ENCODE measurements at regions not wholly inside any gene's neighbourhood (a gene's known extent, or its start where the extent isn't known, plus 50 kb on each side); places are given as distances from the start of the nearest gene placed in this dataset.
"Not testable (repeated sequence)": the region's sequence is repeated elsewhere in the genome, so short reads cannot be mapped to it uniquely, and the experiment has no call there.

DNA sequence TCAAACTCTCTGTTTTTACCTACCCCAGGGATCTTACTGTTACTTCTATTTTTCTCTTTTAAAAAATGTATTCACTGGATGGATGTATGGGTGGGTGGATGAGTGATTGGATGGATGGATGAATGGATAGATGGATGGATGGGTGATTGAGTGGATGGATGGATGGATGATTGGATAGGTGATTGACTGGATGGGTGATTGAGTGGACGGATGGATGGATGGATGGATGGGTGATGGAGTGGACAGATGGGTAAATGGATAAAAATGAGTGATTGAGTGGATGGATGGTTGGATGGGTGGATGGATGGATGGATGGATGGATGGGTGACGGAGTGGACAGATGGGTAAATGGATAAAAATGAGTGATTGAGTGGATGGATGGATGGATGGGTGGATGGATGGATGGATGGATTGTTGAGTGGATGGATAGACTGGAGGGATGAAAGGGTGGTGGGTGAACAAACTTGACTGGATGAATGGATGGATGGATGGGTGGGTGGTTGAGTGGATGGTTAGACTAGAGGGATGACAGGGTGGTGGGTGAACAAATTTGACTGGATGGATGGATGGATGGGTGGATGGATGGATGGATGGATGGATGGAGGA lies 118.0 kb upstream of the ZBTB40 start:
- DNase-seq (ENCODE audit: low spot score in 2 of 2) (no peak), ATAC-seq (ENCODE audit: low read depth) (no peak)
- Mint-ChIP-seq H3K27me3 (peaks cover 12% of the 10 kb centered on the region), H3K4me3 (no peak overlapping the region), H3K27ac (no peak overlapping the region), H3K36me3 (no peaks in the 10 kb centered on the region), H3K4me1 (peaks cover 3% of the 10 kb centered on the region), H3K9me3 (peaks cover 3% of the 10 kb centered on the region)

DNA sequence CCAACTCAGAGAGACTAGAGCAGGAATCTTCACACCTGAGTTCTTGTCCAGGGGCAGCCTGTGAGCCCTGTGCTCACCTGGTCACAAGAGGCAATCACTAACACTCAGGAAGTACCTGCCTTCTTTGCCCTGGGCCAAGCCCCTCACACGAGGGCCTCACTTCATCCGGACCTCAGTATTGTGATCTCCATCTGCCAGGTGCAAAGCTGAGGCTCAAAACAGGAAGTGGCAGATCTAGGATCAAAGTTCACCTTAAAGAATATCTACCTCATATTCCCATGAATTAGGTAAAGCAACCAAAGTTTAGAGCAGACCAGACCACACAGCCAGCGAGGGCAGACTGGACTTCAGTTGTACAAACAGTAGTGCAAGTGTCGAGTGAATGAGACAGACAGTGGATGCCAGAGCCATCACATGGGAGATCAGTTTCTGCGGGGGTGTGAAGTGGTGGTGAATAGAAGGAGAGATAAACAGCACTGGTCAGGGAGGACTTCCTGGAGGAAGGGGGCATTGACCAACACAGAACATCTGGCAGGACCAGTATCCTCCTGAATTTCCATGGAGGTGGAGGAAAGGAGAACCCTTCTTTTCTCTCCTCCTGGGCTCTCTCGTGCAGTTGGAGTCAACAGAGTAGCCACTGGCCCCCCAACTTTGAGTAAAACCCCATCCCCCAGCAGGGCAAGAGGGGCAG lies 116.6 kb upstream of the ZBTB40 start:
- Mint-ChIP-seq H3K27ac (no peak overlapping the region), H3K4me1 (peaks cover 3% of the 10 kb centered on the region), H3K27me3 (peaks cover 13% of the 10 kb centered on the region), H3K4me3 (no peak overlapping the region), H3K9me3 (peaks cover 3% of the 10 kb centered on the region), H3K36me3 (no peaks in the 10 kb centered on the region)
- ATAC-seq (ENCODE audit: low read depth) (no peak), DNase-seq (ENCODE audit: low spot score in 2 of 2) (no peak)

DNA sequence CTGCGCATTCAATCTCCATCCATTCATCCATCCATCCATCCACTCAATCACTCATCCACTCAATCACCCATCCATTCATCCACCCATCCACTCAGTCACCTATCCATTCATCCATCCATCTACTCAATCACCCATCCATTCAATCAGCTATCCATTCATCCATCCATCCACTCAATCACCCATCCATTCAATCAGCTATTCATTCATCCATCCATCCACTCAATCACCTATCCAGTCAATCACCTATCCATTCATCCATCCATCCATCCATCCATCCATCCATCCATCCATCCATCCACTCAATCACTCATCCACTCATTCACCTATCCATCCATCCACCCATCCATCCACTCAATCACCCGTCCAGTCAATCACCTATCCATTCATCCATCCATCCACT lies 115.4 kb upstream of the ZBTB40 start:
- H3K27me3 Mint-ChIP-seq, result peaks cover 16% of the 10 kb centered on the region
- H3K36me3 Mint-ChIP-seq; H3K4me3 Mint-ChIP-seq; H3K9me3 Mint-ChIP-seq; H3K4me1 Mint-ChIP-seq; H3K27ac Mint-ChIP-seq; DNase-seq (ENCODE audit: low spot score in 2 of 2); ATAC-seq (ENCODE audit: low read depth): not testable (repeated sequence)

DNA sequence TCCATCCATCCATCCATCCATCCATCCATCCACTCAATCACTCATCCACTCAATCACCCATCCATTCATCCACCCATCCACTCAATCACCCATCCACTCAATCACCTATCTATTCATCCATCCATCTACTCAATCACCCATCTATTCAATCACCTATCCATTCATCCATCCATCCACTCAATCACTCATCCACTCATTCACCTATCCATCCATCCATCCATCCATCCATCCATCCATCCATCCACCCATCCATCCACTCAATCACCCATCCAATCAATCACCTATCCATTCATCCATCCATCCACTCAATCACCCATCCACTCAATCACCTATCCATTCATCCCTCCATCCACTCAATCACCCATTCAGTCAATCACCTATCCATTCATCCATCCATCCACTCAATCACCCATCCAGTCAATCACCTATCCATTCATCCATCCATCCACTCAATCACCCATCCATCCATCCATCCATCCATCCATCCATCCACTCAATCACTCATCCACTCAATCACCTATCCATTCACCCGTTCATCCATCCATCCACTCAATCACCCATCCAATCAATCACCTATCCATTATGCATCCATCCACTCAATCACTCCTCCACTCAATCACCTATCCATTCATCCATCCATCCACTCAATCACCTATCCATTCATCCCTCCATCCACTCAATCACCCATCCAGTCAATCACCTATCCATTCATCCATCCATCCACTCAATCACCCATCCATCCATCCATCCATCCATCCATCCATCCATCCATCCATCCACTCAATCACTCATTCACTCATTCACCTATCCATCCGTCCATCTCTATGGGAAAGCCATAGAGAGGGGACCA lies 114.7 kb upstream of the ZBTB40 start:
- not testable (repeated sequence) for H3K4me3 Mint-ChIP-seq; H3K27ac Mint-ChIP-seq; H3K4me1 Mint-ChIP-seq; H3K9me3 Mint-ChIP-seq; DNase-seq (ENCODE audit: low spot score in 2 of 2); ATAC-seq (ENCODE audit: low read depth); H3K36me3 Mint-ChIP-seq
- H3K27me3 Mint-ChIP-seq, result peaks cover 16% of the 10 kb centered on the region

DNA sequence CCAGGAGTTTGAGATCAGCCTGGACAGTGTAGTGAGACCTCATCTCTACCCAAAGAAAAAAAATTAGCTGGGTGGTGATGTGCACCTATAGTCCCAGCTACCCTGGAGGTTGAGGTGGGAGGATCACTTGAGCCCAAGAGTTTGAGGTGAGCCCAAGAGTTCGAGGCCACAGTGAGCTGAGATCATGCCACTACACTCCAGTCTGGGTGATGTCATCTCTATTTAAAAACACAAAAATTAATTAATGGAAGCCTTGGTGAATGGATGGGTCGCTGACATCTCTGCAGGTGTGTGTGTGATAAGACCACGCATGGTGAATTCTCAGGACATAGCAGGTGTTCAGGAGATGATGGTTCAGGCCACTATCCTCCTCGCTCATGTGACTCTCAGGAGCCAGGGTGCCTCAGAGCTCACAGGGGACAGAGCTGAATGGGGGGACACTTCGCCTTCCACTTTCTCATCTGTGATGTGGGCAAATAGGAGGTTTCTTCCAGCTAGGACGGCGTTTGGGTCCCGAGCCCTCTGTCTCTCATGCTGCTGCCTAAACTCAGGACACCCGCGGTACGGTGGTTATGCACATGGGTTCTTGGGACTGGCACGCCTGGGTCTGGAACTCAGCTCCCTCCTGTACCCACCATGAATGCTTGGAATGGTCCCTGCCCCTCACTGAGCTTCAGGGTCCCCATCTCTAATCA lies 113.4 kb upstream of the ZBTB40 start:
- DNase-seq (ENCODE audit: low spot score in 2 of 2) (no peak), ATAC-seq (ENCODE audit: low read depth) (no peak)
- H3K4me1 Mint-ChIP-seq, result peaks cover 7% of the 10 kb centered on the region
- H3K4me3 Mint-ChIP-seq, result no peak overlapping the region
- no peaks in the 10 kb centered on the region for H3K36me3 Mint-ChIP-seq
- no peak overlapping the region for H3K27ac Mint-ChIP-seq
- H3K27me3 Mint-ChIP-seq, result peaks cover 21% of the 10 kb centered on the region
- peaks cover 3% of the 10 kb centered on the region for H3K9me3 Mint-ChIP-seq

DNA sequence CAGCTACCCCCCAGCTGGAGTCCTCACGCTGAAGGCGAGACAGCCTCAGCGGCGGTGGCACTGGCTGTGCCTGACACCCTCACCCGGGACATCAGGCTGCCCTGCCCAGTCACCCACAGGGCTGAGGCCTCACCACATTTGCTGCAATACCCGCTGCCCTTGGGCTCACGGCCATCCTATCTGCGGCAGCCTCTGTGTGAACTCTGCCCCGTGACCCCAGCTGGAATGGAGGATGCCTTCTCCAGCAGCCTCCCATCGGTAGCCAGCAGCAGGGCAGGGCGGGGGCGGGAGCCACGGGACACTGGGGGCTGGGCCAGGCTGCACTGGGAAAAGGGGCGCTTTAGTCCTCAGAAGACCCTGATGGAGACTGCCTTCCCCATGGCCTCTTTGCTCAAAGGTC lies 112.4 kb upstream of the ZBTB40 start:
- DNase-seq (ENCODE audit: low spot score in 2 of 2), result no peak
- H3K4me1 Mint-ChIP-seq, result peaks cover 5% of the 10 kb centered on the region
- H3K27me3 Mint-ChIP-seq, result peaks cover 17% of the 10 kb centered on the region
- H3K36me3 Mint-ChIP-seq, result no peaks in the 10 kb centered on the region
- no peak for ATAC-seq (ENCODE audit: low read depth)
- no peak overlapping the region for H3K4me3 Mint-ChIP-seq
- H3K27ac Mint-ChIP-seq, result no peak overlapping the region
- H3K9me3 Mint-ChIP-seq, result no peaks in the 10 kb centered on the region

DNA sequence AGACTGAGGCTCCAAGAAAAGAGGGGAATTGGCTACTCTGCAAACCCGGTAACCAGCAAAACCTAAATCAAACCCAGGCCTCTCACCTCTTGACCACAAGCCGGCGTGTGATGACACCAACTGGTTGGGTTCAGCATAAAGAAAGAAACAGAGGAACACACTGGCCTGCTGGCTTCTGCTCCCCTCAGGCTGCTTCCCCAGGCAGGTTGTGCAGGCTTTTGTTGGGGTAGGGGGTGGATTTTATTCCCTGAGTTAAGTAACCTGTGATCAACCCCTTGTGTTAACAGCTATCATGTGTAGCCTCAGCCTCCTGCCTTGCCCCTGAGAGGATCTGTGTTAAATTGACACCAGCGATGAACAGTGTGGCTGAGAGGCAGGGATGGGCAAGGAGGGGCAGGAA lies 111.6 kb upstream of the ZBTB40 start:
- Mint-ChIP-seq H3K4me1 (peaks cover 5% of the 10 kb centered on the region), H3K9me3 (no peaks in the 10 kb centered on the region), H3K36me3 (no peaks in the 10 kb centered on the region), H3K27ac (no peak overlapping the region), H3K27me3 (peaks cover 19% of the 10 kb centered on the region), H3K4me3 (no peak overlapping the region)
- DNase-seq (ENCODE audit: low spot score in 2 of 2) (no peak), ATAC-seq (ENCODE audit: low read depth) (no peak)

DNA sequence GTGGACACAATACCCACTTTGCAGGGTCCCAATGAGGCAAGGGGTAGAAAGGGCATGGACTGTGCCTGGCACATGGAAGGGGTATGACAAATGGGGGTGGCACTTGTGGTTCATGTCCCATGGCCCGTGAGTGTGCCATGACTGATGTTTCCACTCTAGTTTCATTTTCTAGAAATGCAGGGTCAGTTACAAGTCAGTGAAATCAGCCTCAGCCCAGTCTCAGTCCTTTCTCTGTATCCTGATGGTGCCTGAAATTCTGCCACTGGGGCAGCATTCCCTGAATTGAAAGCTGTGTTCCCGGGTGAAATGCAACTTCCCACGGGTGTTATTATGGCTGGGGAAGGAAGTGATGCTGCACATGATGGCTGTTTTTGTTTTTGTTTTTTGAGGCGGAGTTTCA lies 110.8 kb upstream of the ZBTB40 start:
- no peaks in the 10 kb centered on the region for H3K36me3 Mint-ChIP-seq

DNA sequence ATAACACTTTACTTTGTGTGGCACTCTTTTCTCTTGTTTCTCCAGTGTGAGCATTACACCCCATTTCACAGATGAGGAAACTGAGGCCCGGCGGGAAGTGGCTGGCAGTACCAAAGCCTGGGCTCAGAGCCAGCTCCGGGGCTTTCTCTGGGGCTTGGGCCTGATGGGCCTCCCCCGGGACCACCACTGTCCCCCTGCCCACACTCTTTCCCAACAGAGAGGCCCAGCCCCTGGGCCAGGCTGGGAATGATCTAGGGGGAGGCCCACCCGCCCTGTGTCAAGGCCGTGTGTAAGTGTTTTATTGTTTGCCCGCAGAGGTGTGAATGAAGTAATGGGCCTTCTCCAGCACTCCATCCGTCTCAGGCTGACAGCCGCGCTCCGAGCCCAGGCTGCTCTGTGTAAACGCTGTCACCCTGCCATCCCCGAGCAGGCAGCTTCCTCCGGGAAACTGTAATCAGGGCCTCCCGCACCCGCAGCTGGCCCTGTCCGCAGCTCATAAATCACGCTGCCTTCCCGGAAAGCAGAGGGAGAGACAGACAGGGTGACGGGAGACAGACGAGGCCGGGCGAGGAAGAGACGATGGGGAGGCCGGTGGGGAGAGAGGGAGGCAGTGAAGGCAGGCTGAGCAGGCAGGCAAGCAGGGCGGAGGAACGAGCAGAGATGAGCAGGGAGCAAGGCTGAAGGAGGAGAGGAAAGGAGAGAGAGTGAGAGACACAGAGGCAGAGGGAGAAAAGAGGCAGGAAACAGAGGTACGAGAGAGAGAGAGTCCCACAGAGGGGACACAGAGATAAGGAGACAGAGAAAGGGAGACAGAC lies 109.7 kb upstream of the ZBTB40 start:
- Mint-ChIP-seq H3K36me3 (no peaks in the 10 kb centered on the region), H3K9me3 (no peaks in the 10 kb centered on the region), H3K4me1 (peaks cover 5% of the 10 kb centered on the region), H3K27me3 (peaks cover 22% of the 10 kb centered on the region), H3K4me3 (no peak overlapping the region), H3K27ac (no peak overlapping the region)
- no peak for DNase-seq (ENCODE audit: low spot score in 2 of 2)
- ATAC-seq (ENCODE audit: low read depth), result no peak

More for the DNA sequence above, 110.8 kb upstream of the ZBTB40 start:
- Mint-ChIP-seq H3K4me1 (peaks cover 5% of the 10 kb centered on the region), H3K27ac (no peak overlapping the region), H3K4me3 (no peak overlapping the region), H3K9me3 (no peaks in the 10 kb centered on the region), H3K27me3 (peaks cover 22% of the 10 kb centered on the region)
- DNase-seq (ENCODE audit: low spot score in 2 of 2), result no peak
- ATAC-seq (ENCODE audit: low read depth), result no peak

DNA sequence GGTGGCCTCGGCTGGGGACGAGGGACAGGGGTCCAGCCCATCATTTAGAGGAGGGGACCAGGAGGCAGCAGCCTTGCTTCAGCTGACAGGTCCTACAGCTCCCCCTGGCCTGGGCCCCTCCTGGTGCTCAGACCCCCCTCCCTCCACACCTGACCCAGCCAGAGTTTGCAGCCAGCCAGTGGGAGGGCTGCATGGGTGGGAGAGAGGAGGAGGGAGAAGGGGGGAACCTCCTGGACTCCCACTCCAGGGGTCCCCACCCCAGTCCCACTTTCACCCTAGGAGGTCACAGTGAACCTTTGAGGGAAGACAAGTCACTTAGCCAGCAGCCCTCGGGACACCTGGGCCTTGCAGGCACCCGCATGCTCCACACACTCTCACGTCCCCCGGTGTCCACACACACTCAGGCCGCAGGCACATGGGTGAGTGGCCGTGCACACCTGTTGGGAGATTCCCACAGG lies 108.9 kb upstream of the ZBTB40 start:
- Mint-ChIP-seq H3K9me3 (no peaks in the 10 kb centered on the region), H3K4me1 (peaks cover 5% of the 10 kb centered on the region), H3K27ac (no peak overlapping the region), H3K36me3 (no peaks in the 10 kb centered on the region), H3K27me3 (peaks cover 22% of the 10 kb centered on the region), H3K4me3 (no peak overlapping the region)
- no peak for ATAC-seq (ENCODE audit: low read depth)
- DNase-seq (ENCODE audit: low spot score in 2 of 2), result no peak

DNA sequence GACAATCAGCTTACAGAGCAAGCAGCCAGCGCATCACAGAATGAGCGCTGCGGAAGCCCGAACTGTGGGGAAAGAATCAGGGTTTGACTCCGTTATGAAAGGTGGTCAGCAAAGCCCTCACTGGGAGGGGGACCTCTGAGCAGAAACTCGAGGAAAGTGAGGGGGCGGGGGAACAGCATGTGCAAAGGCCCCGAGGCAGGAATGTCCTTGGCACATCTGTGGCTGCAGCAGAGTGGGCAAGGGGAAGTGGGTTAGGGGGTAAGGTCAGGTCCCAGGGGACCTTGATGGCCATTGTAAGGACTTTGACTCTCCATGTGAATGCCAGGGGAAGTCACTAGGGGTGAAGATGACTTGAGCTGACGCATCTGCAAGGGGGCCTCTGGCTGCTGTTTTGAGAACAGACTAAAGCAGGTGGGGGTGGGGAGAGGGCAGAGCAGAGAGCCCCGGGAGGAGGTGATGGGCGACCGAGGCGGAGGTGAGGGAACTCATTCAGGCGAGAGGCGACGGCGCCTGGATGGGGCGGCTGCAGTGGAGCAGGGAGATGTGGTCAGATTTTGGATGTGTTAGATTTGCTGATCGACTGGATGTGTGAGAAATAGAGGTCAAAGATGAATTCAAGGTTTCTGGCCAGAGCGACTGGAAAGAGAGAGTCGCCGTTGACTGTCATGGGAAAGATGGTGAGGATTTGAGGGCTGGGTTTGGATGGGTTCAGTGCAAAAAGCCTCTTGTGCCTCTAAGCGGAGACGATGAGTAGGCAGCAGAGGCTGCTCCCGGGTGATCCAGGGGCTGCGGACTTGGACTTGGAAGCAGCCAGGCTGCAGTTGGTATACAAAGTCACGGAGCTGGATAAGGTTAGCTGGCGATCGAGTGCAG lies 108.0 kb upstream of the ZBTB40 start:
- Mint-ChIP-seq H3K4me1 (peaks cover 5% of the 10 kb centered on the region), H3K27me3 (peaks cover 24% of the 10 kb centered on the region), H3K36me3 (no peaks in the 10 kb centered on the region), H3K27ac (no peak overlapping the region), H3K4me3 (no peak overlapping the region), H3K9me3 (no peaks in the 10 kb centered on the region)
- no peak for DNase-seq (ENCODE audit: low spot score in 2 of 2)
- ATAC-seq (ENCODE audit: low read depth), result no peak

DNA sequence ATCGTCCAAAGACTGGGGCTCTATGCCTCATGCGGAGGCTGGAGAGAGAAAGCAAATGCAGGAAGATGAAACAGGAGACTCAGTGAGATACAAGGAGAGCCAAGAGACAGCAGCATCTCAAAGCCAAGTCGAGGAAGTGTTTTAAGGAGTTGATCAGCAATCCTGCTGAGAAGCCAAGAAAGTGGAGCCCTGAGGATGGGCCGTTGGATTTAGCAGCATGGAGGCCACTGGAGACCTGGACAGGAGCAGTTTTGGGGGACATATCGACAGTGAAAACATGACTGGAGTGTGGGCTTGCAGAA lies 107.4 kb upstream of the ZBTB40 start:
- Mint-ChIP-seq H3K27me3 (peaks cover 25% of the 10 kb centered on the region), H3K36me3 (no peaks in the 10 kb centered on the region), H3K4me3 (no peak overlapping the region), H3K9me3 (no peaks in the 10 kb centered on the region), H3K27ac (no peak overlapping the region), H3K4me1 (peaks cover 5% of the 10 kb centered on the region)
- DNase-seq (ENCODE audit: low spot score in 2 of 2) (no peak), ATAC-seq (ENCODE audit: low read depth) (no peak)
